Lung microvascular endothelial cell (primary cell): ENCODE measurements at regions not wholly inside any gene's neighbourhood (a gene's known extent, or its start where the extent isn't known, plus 50 kb on each side); places are given as distances from the start of the nearest gene placed in this dataset.

ENCODE experiments used
- DNase-seq, 2 donors: peaks; one replicate each; pipeline versions ENCODE4 v3.0.0 to v3.0.0-alpha.2; 2010; ENCODE audit warnings: low read depth in 2 of 2

- DNase-seq: no peak
Measured at GRCh38 chr4:182145334-182145905, 97.8 kb upstream of the TENM3 start.

GRCh38 chr4:182147391-182147790 lies 95.8 kb upstream of the TENM3 start:
- no peak for DNase-seq

GRCh38 chr4:182150645-182151044 lies 92.6 kb upstream of the TENM3 start:
- DNase-seq: no peak

- no peak for DNase-seq
Measured at GRCh38 chr4:182155806-182156205, 87.4 kb upstream of the TENM3 start.

- DNase-seq: no peak
Measured at GRCh38 chr4:182163180-182163579, 80.0 kb upstream of the TENM3 start.

GRCh38 chr4:182169572-182169971 lies 73.6 kb upstream of the TENM3 start:
- DNase-seq: no peak

GRCh38 chr4:182169987-182170386 lies 73.2 kb upstream of the TENM3 start:
- no peak for DNase-seq

- DNase-seq: no peak
Measured at GRCh38 chr4:182170417-182170935, 72.7 kb upstream of the TENM3 start.

- DNase-seq: no peak
Measured at GRCh38 chr4:182174979-182175378, 68.2 kb upstream of the TENM3 start.

GRCh38 chr4:182175788-182176519 lies 67.2 kb upstream of the TENM3 start:
- no peak for DNase-seq

- no peak for DNase-seq
Measured at GRCh38 chr4:182177166-182177565, 66.0 kb upstream of the TENM3 start.

- no peak for DNase-seq
Measured at GRCh38 chr4:182179105-182179504, 64.1 kb upstream of the TENM3 start.

GRCh38 chr4:182179751-182180150 lies 63.5 kb upstream of the TENM3 start:
- no peak for DNase-seq

- DNase-seq: no peak
Measured at GRCh38 chr4:182185491-182185890, 57.7 kb upstream of the TENM3 start.

- no peak for DNase-seq
Measured at GRCh38 chr4:182187674-182188073, 55.5 kb upstream of the TENM3 start.

GRCh38 chr4:182188622-182189021 lies 54.6 kb upstream of the TENM3 start:
- DNase-seq: no peak

GRCh38 chr4:182189103-182189878 lies 53.9 kb upstream of the TENM3 start:
- DNase-seq: no peak

GRCh38 chr4:182190306-182190705 lies 52.9 kb upstream of the TENM3 start:
- no peak for DNase-seq

GRCh38 chr4:182192511-182193181 lies 50.6 kb upstream of the TENM3 start:
- no peak for DNase-seq

GRCh38 chr4:182193311-182193710 lies 49.9 kb upstream of the TENM3 start:
- DNase-seq: no peak
